ENCODE measurements at regions not wholly inside any gene's neighbourhood (a gene's known extent, or its start where the extent isn't known, plus 50 kb on each side); places are given as distances from the start of the nearest gene placed in this dataset.

DNA sequence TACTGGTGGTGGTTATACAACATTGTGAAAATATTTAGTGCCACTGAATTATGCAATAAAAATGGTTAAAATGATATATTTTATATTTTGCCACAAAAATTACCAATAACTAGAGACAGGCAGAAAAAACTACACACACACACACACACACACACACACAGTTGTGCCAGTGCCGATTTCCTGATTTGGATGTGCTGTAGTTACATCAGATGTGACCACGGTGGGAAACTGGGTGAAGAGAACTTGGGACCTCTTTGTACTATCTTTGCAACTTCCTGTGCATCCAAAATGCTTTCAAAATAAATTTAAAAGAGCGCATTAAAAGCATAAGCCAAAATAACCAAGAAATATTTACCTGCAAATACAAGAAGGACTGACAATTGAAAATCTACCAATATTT, 61.6 kb upstream of the CCBE1 start:
- DNase-seq (ENCODE audit: low read depth in 2 of 2), result no peak

DNA sequence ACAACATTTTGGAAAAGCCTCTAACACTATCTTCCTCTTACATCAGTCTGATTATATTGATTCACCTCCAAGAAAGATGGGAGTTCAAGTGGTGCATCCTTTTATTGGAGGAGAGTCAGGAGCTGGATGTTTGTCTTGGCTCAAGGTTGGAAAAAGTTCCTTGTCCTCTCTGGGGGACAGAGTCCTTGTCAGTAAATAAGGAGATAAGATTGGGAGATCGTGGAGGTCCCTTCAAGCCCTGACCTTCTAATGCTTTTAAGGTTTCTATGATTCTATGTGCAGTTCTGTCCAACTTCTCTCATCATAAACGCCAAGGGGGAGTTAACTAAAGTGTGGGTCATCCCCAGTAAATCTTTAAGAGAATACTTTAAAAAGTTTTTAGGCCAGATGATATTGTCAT, 60.9 kb upstream of the CCBE1 start:
- no peak for DNase-seq (ENCODE audit: low read depth in 2 of 2)

DNA sequence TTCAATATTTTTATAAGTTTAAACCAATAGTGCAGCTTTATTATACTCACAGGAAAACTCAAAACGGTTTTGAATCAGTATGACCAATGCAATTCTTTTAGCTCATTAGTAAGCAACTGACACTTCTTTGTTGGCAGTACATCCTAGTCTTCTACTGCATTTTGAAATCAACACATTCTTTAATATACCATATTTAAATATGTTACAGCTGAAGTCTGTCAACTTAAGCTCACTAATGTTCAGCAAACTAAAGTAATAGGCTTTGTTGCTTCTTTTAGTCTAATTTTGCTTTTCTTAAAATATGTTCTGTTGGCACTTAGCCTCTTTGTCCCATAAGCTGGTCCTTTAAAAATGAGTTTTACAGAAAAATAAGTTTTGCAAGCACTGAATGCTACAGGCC, 55.4 kb upstream of the CCBE1 start:
- DNase-seq (ENCODE audit: low read depth in 2 of 2), result no peak

DNA sequence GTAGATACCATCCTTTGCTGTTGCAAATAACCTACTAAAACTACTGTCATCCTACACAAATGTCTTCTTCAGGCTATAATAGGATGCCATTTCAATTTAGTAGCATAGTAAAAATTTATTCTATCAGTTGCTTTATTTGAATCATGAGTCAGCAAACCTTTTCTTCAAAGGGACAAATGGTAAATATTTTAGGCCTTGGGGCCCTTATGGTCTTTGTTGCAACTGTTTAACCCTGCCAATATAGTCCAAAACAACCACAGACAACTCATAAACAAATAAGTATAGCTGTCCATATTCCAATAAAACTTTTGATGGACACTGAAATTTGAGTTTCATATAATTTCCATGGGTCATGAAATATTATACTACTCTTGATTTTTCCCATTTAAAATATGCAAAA, 54.0 kb upstream of the CCBE1 start:
- DNase-seq (ENCODE audit: low read depth in 2 of 2), result no peak

DNA sequence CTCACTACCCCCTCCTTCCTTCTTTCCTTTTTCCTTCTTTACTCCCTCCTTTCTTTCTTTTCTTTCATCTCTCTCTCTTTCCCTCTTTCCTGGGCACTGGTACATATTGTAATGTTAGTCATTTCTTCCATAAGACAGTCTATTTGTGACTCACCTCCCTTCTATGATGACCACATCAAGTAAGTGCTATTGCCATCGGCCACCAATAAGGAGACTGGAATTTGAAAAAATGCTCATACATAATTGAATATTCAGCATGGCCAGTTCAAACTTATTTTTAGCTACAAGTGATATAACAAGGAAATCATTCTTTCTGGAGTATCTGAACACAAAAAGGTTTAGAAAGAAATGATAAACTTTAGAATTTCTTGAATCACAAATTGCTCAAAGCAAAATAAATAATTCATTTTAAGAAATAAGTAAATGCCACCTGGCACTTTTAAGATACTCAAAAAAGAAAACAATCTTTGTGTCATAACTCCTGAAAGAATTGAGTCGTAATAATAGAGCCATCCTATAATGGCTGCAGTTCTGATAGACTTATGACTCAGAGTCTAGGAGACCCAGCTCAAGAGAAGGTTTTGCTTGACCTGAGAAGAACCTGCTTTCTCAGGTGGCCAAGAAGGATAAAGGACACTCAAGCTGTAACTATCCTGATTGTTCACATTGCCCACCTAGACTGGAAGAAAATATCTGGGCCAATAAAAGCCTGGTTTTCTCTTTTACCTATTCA, 51.6 kb upstream of the CCBE1 start:
- DNase-seq (ENCODE audit: low read depth in 2 of 2), result no peak

Data from stimulated activated CD4-positive, alpha-beta T cell treated with anti-CD3 and anti-CD28 coated beads, Interleukin-1b, Interleukin-23, amount 100 ng/mL, for 4 hours (primary cell).